GM12891 (cell line): ENCODE measurements at regions not wholly inside any gene's neighbourhood (a gene's known extent, or its start where the extent isn't known, plus 50 kb on each side); places are given as distances from the start of the nearest gene placed in this dataset.

Source experiments
- PAX5 ChIP-seq: IDR thresholded peaks from 2 replicates; pipeline ENCODE4 v1.6.1; 2011; ENCODE audit warnings: low read length, moderate library complexity, mild to moderate bottlenecking; ENCODE audit not compliant: insufficient read depth, severe bottlenecking
- POLR2A ChIP-seq: IDR thresholded peaks from 2 replicates; pipeline ENCODE4 v1.6.1; 2011; ENCODE audit warnings: low read depth, low read length, control low read depth
- POLR2AphosphoS5 ChIP-seq: IDR thresholded peaks from 2 replicates; pipeline ENCODE4 v1.6.1; 2011; ENCODE audit warnings: low read depth, low read length, control low read depth
- POU2F2 ChIP-seq: IDR thresholded peaks from 2 replicates; pipeline ENCODE4 v1.6.1; 2011; ENCODE audit warnings: low read depth, mild to moderate bottlenecking, control low read depth, low read length, moderate library complexity
- SPI1 ChIP-seq: IDR thresholded peaks from 2 replicates; pipeline ENCODE4 v1.6.1; 2011; ENCODE audit warnings: low read depth, low read length, control low read depth
- TAF1 ChIP-seq: IDR thresholded peaks from 2 replicates; pipeline ENCODE4 v1.6.1; 2011; ENCODE audit warnings: low read depth, low read length, control low read depth

DNA sequence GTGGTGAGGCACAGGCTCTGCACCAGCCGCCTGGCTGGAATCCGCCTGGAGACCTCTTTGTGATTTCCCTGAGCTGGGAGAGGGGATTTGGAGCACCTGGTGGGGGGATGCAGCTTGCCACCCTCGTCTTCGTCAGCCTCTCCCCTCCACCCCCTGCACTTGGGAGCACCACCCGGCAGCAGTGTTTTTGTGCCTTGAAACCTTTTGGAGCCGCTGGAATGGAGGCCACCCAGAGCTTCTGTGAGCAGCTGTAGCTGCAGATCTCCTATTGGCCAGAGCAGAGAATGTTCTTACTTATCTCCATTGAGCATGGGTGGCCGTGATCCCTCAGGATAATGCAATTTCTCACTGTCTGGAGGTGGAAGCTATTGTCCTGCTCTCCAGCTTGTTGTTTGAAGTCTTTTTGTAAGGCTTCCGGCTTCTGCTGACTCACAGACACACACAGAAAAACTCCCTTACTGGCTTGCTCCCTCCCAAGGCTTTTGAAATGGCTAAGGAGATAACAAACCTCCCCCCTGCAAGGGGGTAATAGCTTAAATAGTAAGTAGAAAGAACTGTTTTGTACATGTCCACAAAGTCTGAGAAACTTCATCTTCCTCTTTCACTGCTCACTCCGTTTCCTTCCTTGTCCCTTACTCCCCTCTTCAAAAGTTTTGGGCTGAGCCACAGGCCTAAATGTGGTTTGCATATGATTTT is 271.2 kb downstream of the PRL start:
- peak; percentile 38; the same call in 1 of the 2 replicates for TF ChIP-seq POLR2AphosphoS5
- TF ChIP-seq POLR2A = peak; percentile 52
- TF ChIP-seq TAF1 = peak; percentile 20; the same call in 1 of the 2 replicates
- TF ChIP-seq POU2F2 = no peak
- 0 out of 2 replicates have a peak, but pooled peaks have one; percentile 13 for TF ChIP-seq SPI1
- TF ChIP-seq PAX5 = no peak
